Lower leg skin (tissue), 3 donors: ENCODE measurements at regions not wholly inside any gene's neighbourhood (a gene's known extent, or its start where the extent isn't known, plus 50 kb on each side); places are given as distances from the start of the nearest gene placed in this dataset.

Source experiments
- CTCF ChIP-seq, 3 donors: fragments of 450-650 bp; IDR thresholded peaks; one replicate each; pipeline ENCODE4 v1.5.1; 2016; ENCODE audit warnings: antibody characterized with exemption in 3 of 3, mild to moderate bottlenecking in 3 of 3, moderate library complexity in 2 of 3
- POLR2A ChIP-seq, 2 donors: fragments of 450-650 bp; IDR thresholded peaks; one replicate each; pipeline ENCODE4 v1.6.1; 2016 to 2017; ENCODE audit warnings: antibody characterized with exemption in 2 of 2, mild to moderate bottlenecking in 1 of 2, moderate library complexity in 1 of 2

DNA sequence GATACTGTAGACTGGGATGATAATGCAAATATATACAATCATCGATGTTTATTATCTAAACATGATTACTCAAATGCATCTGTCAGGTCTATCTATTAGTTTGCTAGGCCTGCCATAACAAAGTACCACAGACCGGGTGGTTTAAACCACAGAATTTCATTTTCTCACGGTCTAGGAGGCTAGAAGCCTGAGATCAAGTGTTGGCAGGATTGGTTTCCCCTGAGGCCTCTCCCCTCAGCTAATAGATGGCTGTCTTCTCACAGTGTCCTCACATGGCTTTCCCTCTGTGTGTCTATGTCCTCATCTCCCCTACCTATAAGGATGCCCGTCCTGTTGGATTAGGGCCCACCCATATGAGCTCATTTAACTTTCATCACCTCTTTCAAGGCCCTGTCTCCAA, 512.6 kb upstream of the SLC35B3 start:
- TF ChIP-seq CTCF (IDR thresholded peaks at IDR 0.05) (no peak), POLR2A (IDR thresholded peaks at IDR 0.05) (no peak)
